Activated T-helper 2 cell treated with anti-CD3 and anti-CD28 coated beads, Interferon-gamma antibody, Interleukin-2, Interleukin-4, amounts not matched to agents 10 μg/mL and 5 μg/mL and 100 μg/mL, durations not matched to agents 14 hours and 24 hours and 36 hours (primary cell): ENCODE measurements at regions not wholly inside any gene's neighbourhood (a gene's known extent, or its start where the extent isn't known, plus 50 kb on each side); places are given as distances from the start of the nearest gene placed in this dataset.
"Not testable (repeated sequence)": the region's sequence is repeated elsewhere in the genome, so short reads cannot be mapped to it uniquely, and the experiment has no call there.

Source experiments
- DNase-seq: peaks from one replicate; pipeline ENCODE4 v3.0.0; 2021; ENCODE audit warnings: low spot score
- H3K27ac Mint-ChIP-seq: one replicate; pipeline ENCODE4 v1.8.0; 2021; ENCODE audit warnings: mixed read lengths
- H3K27me3 Mint-ChIP-seq: one replicate; pipeline ENCODE4 v1.8.0; 2021; ENCODE audit warnings: low read depth, mixed read lengths
- H3K36me3 Mint-ChIP-seq: one replicate; pipeline ENCODE4 v1.8.0; 2021; ENCODE audit warnings: low read depth, mixed read lengths
- H3K4me1 Mint-ChIP-seq: one replicate; pipeline ENCODE4 v1.8.0; 2021; ENCODE audit warnings: low read depth, mixed read lengths
- H3K4me3 Mint-ChIP-seq: one replicate; pipeline ENCODE4 v1.8.0; 2021; ENCODE audit warnings: low read depth, mild to moderate bottlenecking, moderate library complexity, mixed read lengths
- H3K9me3 Mint-ChIP-seq: one replicate; pipeline ENCODE4 v1.8.0; 2021; ENCODE audit warnings: mixed read lengths
- intact Hi-C: fragments of 100-400 bp; cut with micrococcal nuclease; formaldehyde crosslinking; loops from one replicate; pipeline ENCODE4 v1.15.1; 2023

GRCh38 chr1:30373471-30374399 is 349.6 kb downstream of the MATN1 start:
- Mint-ChIP-seq H3K9me3 (no peaks in the 10 kb centered on the region), H3K4me3 (no peak overlapping the region), H3K4me1 (no peaks in the 10 kb centered on the region), H3K36me3 (no peaks in the 10 kb centered on the region), H3K27ac (no peak overlapping the region), H3K27me3 (no peaks in the 10 kb centered on the region)
- intact Hi-C loops = no loop called here
- DNase-seq = no peak

GRCh38 chr1:30372792-30373433 is 350.5 kb downstream of the MATN1 start:
- no peak for DNase-seq

GRCh38 chr1:30371888-30372791 is 351.2 kb downstream of the MATN1 start:
- Mint-ChIP-seq H3K4me3 (no peak overlapping the region), H3K9me3 (no peaks in the 10 kb centered on the region), H3K36me3 (no peaks in the 10 kb centered on the region), H3K4me1 (no peaks in the 10 kb centered on the region), H3K27me3 (no peaks in the 10 kb centered on the region), H3K27ac (no peak overlapping the region)
- intact Hi-C loops = no loop called here
- no peak for DNase-seq

More at GRCh38 chr1:30372792-30373433, 350.5 kb downstream of the MATN1 start:
- intact Hi-C loops = no loop called here
- H3K4me1 Mint-ChIP-seq = no peaks in the 10 kb centered on the region
- no peak overlapping the region for H3K4me3 Mint-ChIP-seq
- no peak overlapping the region for H3K27ac Mint-ChIP-seq
- H3K27me3 Mint-ChIP-seq = no peaks in the 10 kb centered on the region
- H3K36me3 Mint-ChIP-seq = no peaks in the 10 kb centered on the region
- H3K9me3 Mint-ChIP-seq = no peaks in the 10 kb centered on the region

GRCh38 chr1:30371179-30371788 is 352.1 kb downstream of the MATN1 start:
- Mint-ChIP-seq H3K27me3 (no peaks in the 10 kb centered on the region), H3K36me3 (no peaks in the 10 kb centered on the region), H3K27ac (no peak overlapping the region), H3K4me3 (no peak overlapping the region), H3K4me1 (no peaks in the 10 kb centered on the region), H3K9me3 (no peaks in the 10 kb centered on the region)
- intact Hi-C loops = no loop called here
- no peak for DNase-seq

GRCh38 chr1:30368651-30369240 is 354.6 kb downstream of the MATN1 start:
- Mint-ChIP-seq H3K4me1 (no peaks in the 10 kb centered on the region), H3K36me3 (no peaks in the 10 kb centered on the region), H3K9me3 (no peaks in the 10 kb centered on the region), H3K4me3 (no peak overlapping the region), H3K27me3 (no peaks in the 10 kb centered on the region), H3K27ac (no peak overlapping the region)
- DNase-seq = no peak
- intact Hi-C loops = no loop called here

- Mint-ChIP-seq H3K4me3 (no peak overlapping the region), H3K27me3 (no peaks in the 10 kb centered on the region), H3K27ac (no peak overlapping the region), H3K36me3 (no peaks in the 10 kb centered on the region), H3K9me3 (no peaks in the 10 kb centered on the region), H3K4me1 (no peaks in the 10 kb centered on the region)
- intact Hi-C loops = no loop called here
- no peak for DNase-seq
Observed at GRCh38 chr1:30366911-30367310, 356.5 kb downstream of the MATN1 start.

GRCh38 chr1:30366199-30366598 is 357.2 kb downstream of the MATN1 start:
- H3K36me3 Mint-ChIP-seq = no peaks in the 10 kb centered on the region
- intact Hi-C loops = no loop called here

GRCh38 chr1:30365596-30365995 is 357.8 kb downstream of the MATN1 start:
- H3K27ac Mint-ChIP-seq = no peak overlapping the region
- no peaks in the 10 kb centered on the region for H3K9me3 Mint-ChIP-seq
- no peaks in the 10 kb centered on the region for H3K36me3 Mint-ChIP-seq
- H3K4me3 Mint-ChIP-seq = no peak overlapping the region
- H3K27me3 Mint-ChIP-seq = no peaks in the 10 kb centered on the region
- H3K4me1 Mint-ChIP-seq = no peaks in the 10 kb centered on the region
- intact Hi-C loops = no loop called here
- DNase-seq = no peak

More at GRCh38 chr1:30366199-30366598, 357.2 kb downstream of the MATN1 start:
- DNase-seq = no peak
- Mint-ChIP-seq H3K4me1 (no peaks in the 10 kb centered on the region), H3K27ac (no peak overlapping the region), H3K9me3 (no peaks in the 10 kb centered on the region), H3K4me3 (no peak overlapping the region), H3K27me3 (no peaks in the 10 kb centered on the region)

GRCh38 chr1:30363031-30363430 is 360.4 kb downstream of the MATN1 start:
- H3K36me3 Mint-ChIP-seq = no peaks in the 10 kb centered on the region
- DNase-seq = no peak
- intact Hi-C loops = no loop called here
- H3K4me3 Mint-ChIP-seq = no peak overlapping the region
- H3K27me3 Mint-ChIP-seq = no peaks in the 10 kb centered on the region
- H3K4me1 Mint-ChIP-seq = no peaks in the 10 kb centered on the region
- no peak overlapping the region for H3K27ac Mint-ChIP-seq
- no peaks in the 10 kb centered on the region for H3K9me3 Mint-ChIP-seq

- H3K27ac Mint-ChIP-seq = no peak overlapping the region
- H3K4me1 Mint-ChIP-seq = no peaks in the 10 kb centered on the region
- no peak for DNase-seq
- H3K27me3 Mint-ChIP-seq = no peaks in the 10 kb centered on the region
- no peak overlapping the region for H3K4me3 Mint-ChIP-seq
- H3K9me3 Mint-ChIP-seq = no peaks in the 10 kb centered on the region
- intact Hi-C loops = no loop called here
- H3K36me3 Mint-ChIP-seq = no peaks in the 10 kb centered on the region
Observed at GRCh38 chr1:30362603-30362990, 360.8 kb downstream of the MATN1 start.

- H3K27ac Mint-ChIP-seq, H3K36me3 Mint-ChIP-seq, DNase-seq, H3K4me3 Mint-ChIP-seq, H3K27me3 Mint-ChIP-seq, H3K4me1 Mint-ChIP-seq, H3K9me3 Mint-ChIP-seq, intact Hi-C loops: not testable (repeated sequence)
Observed at GRCh38 chr1:30361890-30362602, 361.3 kb downstream of the MATN1 start.

GRCh38 chr1:30360753-30361152 is 362.6 kb downstream of the MATN1 start:
- H3K36me3 Mint-ChIP-seq = no peaks in the 10 kb centered on the region
- H3K9me3 Mint-ChIP-seq = no peaks in the 10 kb centered on the region
- H3K27me3 Mint-ChIP-seq = no peaks in the 10 kb centered on the region
- intact Hi-C loops = no loop called here
- DNase-seq = no peak
- H3K4me3 Mint-ChIP-seq = no peak overlapping the region
- no peaks in the 10 kb centered on the region for H3K4me1 Mint-ChIP-seq
- H3K27ac Mint-ChIP-seq = no peak overlapping the region
